GM18909 (cell line): ENCODE measurements at regions not wholly inside any gene's neighbourhood (a gene's known extent, or its start where the extent isn't known, plus 50 kb on each side); places are given as distances from the start of the nearest gene placed in this dataset.

Source experiments
- ATAC-seq: cut with Tn5 transposase; IDR thresholded peaks from one replicate; pipeline ENCODE4 v1.9.1; 2021; ENCODE audit warnings: mild to moderate bottlenecking; ENCODE audit not compliant: unreplicated experiment, poor library complexity

DNA sequence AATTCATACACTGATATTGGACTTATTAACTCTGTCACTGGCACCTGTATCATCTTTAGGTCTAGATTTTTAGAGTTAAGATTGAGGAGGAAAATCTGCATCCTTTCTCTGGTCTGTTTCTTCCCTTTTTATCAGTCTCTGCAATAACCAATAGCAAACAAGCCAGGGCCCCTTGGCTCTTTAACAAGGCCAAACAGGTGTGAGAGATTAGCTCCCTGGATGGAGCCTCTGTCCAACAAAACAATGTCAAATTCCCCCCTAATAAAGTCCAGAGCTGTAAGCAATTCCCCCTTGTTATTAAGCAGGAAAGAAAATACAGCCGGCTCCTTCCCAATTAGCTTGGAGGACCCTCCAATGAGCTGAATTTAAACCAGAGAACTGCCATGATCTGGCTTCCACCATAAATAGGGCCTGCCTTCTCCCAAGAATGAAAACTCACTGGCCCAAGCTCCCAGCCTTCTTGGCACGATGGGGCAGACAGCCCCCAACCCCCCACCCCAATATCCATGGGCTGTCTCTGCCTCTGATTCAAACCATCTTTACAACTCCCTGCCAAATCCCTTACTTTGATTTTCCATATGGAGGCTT lies 56.1 kb upstream of the SOX9 start:
- ATAC-seq, result no peak

DNA sequence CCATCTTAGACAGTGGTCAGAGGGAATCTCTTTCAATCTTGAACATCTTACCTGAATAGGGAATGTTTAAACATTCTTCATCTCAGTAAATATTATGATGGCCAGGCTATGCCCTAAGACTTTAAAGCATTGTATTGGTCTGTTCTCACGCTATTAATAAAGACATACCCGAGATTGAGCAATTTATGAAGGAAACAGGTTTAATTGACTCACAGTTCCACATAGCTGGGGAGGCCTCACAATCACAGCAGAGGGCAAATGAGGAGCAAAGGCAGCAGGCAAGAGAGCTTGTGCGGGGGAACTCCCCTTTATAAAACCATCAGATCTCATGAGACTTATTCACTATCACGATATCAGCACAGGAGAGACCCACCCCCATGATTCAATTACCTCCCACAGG lies 55.3 kb upstream of the SOX9 start:
- no peak for ATAC-seq

DNA sequence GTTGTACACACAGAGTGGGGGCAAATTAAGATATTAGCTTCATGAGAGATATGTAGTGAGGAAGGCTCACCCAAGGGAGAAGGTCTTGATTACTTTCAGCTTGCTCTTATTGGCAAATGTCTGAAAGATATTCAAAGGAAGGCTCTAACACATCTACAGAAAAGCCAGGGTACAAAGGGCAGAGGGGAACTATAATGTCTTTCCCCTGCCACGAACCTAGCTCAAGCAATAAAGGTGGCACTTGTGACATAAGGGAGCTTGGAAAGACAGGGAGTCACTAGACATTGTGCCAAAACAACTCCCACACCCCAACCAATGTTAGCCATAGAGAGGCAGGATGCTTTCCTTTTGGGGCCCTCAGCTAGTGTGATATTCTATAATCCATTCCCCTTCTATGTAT lies 52.2 kb upstream of the SOX9 start:
- ATAC-seq, result no peak

DNA sequence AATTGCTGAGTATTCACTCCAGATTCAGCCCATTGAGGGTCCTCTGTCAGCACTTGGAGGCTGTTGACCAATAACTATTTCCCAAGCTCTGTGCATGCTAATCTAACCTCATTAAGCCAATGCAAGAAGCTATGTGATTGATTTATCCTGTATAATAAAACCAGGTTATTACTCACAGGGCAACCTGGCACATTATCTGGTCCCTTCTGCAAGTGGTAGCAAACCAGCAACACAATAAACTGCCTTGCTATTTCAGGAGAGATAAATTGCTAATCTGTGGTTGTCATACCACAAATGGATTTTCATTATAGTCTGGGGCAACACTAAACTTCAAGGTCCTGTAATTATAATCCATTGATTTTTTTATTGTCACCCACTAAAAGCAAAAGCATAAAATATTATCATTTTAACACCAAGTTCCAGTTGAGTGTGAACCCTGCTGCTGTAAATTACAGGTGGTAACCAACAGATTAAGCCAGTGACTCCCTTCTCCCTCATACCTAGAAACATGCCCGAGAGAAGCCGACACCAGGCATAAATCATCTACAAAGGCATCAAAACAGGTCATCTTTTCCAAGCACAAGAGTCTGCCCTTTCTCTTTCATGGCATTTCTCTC lies 51.1 kb upstream of the SOX9 start:
- ATAC-seq, result no peak
